Sigmoid colon (tissue), 6 donors: ENCODE measurements at regions not wholly inside any gene's neighbourhood (a gene's known extent, or its start where the extent isn't known, plus 50 kb on each side); places are given as distances from the start of the nearest gene placed in this dataset.

Experiments
- DNase-seq: peaks from one replicate; pipeline ENCODE4 v3.0.0-alpha.2; 2019
- H3K27ac ChIP-seq, 4 donors: fragments of 200-600 bp; sonication (generic); one replicate each; pipeline ENCODE4 v1.5.1; 2016 to 2019; ENCODE audit warnings: mild to moderate bottlenecking in 1 of 4
- H3K27me3 ChIP-seq, 3 donors: fragments of 200-600 bp; sonication (generic); one replicate each; pipeline ENCODE4 v1.5.1; 2019; ENCODE audit warnings: mild to moderate bottlenecking in 1 of 3
- H3K36me3 ChIP-seq, 4 donors: fragments of 200-600 bp; sonication (generic); one replicate each; pipeline ENCODE4 v1.5.1; 2016 to 2019
- H3K4me1 ChIP-seq, 4 donors: fragments of 200-600 bp; sonication (generic); one replicate each; pipeline ENCODE4 v1.5.1; 2017 to 2019
- H3K4me3 ChIP-seq, 4 donors: fragments of 200-600 bp; sonication (generic); one replicate each; pipeline ENCODE4 v1.5.1; 2017 to 2019; ENCODE audit warnings: mild to moderate bottlenecking in 2 of 4, moderate library complexity in 1 of 4
- H3K9me3 ChIP-seq, 4 donors: fragments of 200-600 bp in 3 of 4; sonication (generic) in 3 of 4; one replicate each; pipeline versions ENCODE4 v1.5.1 to v1.6.1; 2013 to 2019
- EP300 ChIP-seq, 4 donors: sonication (generic); formaldehyde crosslinking; IDR thresholded peaks; one replicate each; pipeline ENCODE4 v1.6.1; 2017; ENCODE audit warnings: antibody characterized with exemption in 4 of 4
- POLR2A ChIP-seq, 2 donors: fragments of 450-650 bp; IDR thresholded peaks; one replicate each; pipeline ENCODE4 v1.6.1; 2016; ENCODE audit warnings: antibody characterized with exemption in 2 of 2, mild to moderate bottlenecking in 2 of 2, moderate library complexity in 2 of 2
- POLR2AphosphoS5 ChIP-seq, 4 donors: sonication (generic); formaldehyde crosslinking; IDR thresholded peaks; one replicate each; pipeline ENCODE4 v1.6.1; 2017; ENCODE audit warnings: antibody characterized with exemption in 4 of 4
- WGBS, 2 donors: extraction: QIAGEN DNeasy Blood & Tissue Kit; methylation state at CpG; one replicate each; pipeline ENCODE4 v1.1.7; 2013; 5-methylcytosine and 5-hydroxymethylcytosine counted together
- intact Hi-C: fragments of 100-400 bp; cut with DNase I; formaldehyde crosslinking; loops from one replicate; pipeline ENCODE4 v1.15.1; 2023
- TF ChIP-seq, protein P1 (sequence below), 4 experiments: fragments of 450-650 bp in 3 of 4; fragments of 200-600 bp in 1 of 4; IDR thresholded peaks; one replicate each; pipeline ENCODE4 v1.5.1; 2016 to 2019; ENCODE audit warnings: antibody characterized with exemption in 4 of 4, mild to moderate bottlenecking in 3 of 4, moderate library complexity in 2 of 4
- donor health status: healthy with polysubstance abuse.
- donor health status: healthy.

DNA sequence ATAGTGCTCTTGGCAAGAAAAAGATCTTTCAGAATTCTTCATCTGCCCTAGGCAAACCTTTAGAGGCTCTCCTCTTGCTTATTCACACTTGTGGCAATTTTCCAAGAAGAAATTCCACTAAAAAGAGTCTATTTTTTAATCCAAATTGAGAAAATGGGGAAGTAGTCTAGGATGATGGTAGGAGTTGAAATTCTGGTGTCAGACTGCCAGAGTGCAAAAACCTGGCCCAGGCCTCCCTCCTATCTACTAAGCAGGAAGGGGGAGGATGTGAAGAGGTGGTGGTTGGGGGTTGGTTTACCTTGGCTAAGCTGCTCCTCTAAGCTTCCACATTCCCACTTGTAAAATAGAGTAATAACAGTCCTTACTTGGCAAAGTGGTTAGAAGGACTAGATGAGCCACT, 120.6 kb upstream of the KCNJ15 start:
- DNase-seq = no peak
- H3K27ac ChIP-seq = no peak overlapping the region

GRCh38 chr21:38139380-38140168, 117.2 kb upstream of the KCNJ15 start:
- no peaks in the 10 kb centered on the region for H3K4me1 ChIP-seq
- WGBS, 2 donors = 59 to 72% methylated on average over 5 of the region's 5 CpGs
- H3K4me3 ChIP-seq = no peak overlapping the region
- no peaks in the 10 kb centered on the region for H3K36me3 ChIP-seq
- H3K27me3 ChIP-seq = no peaks in the 10 kb centered on the region
- DNase-seq = no peak
- no peak for TF ChIP-seq EP300 (IDR thresholded peaks at IDR 0.05)
- no peak for TF ChIP-seq POLR2A (IDR thresholded peaks at IDR 0.05)
- H3K9me3 ChIP-seq = no peaks in the 10 kb centered on the region
- H3K27ac ChIP-seq = no peak overlapping the region
- intact Hi-C loops = no loop called here

More for the DNA sequence above, 120.6 kb upstream of the KCNJ15 start:
- H3K27me3 ChIP-seq = peaks cover 0 to 4% (median 0%) of the 10 kb centered on the region in 3 donors
- H3K4me1 ChIP-seq = no peaks in the 10 kb centered on the region
- no peaks in the 10 kb centered on the region for H3K36me3 ChIP-seq
- H3K4me3 ChIP-seq = no peak overlapping the region
- TF ChIP-seq POLR2A (IDR thresholded peaks at IDR 0.05) = no peak
- TF ChIP-seq EP300 (IDR thresholded peaks at IDR 0.05) = no peak
- TF ChIP-seq POLR2AphosphoS5 (IDR thresholded peaks at IDR 0.05) = no peak
- TF ChIP-seq, protein P1, sequence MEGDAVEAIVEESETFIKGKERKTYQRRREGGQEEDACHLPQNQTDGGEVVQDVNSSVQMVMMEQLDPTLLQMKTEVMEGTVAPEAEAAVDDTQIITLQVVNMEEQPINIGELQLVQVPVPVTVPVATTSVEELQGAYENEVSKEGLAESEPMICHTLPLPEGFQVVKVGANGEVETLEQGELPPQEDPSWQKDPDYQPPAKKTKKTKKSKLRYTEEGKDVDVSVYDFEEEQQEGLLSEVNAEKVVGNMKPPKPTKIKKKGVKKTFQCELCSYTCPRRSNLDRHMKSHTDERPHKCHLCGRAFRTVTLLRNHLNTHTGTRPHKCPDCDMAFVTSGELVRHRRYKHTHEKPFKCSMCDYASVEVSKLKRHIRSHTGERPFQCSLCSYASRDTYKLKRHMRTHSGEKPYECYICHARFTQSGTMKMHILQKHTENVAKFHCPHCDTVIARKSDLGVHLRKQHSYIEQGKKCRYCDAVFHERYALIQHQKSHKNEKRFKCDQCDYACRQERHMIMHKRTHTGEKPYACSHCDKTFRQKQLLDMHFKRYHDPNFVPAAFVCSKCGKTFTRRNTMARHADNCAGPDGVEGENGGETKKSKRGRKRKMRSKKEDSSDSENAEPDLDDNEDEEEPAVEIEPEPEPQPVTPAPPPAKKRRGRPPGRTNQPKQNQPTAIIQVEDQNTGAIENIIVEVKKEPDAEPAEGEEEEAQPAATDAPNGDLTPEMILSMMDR (IDR thresholded peaks at IDR 0.05) = no peak
- H3K9me3 ChIP-seq = no peaks in the 10 kb centered on the region
- intact Hi-C loops = no loop called here

DNA sequence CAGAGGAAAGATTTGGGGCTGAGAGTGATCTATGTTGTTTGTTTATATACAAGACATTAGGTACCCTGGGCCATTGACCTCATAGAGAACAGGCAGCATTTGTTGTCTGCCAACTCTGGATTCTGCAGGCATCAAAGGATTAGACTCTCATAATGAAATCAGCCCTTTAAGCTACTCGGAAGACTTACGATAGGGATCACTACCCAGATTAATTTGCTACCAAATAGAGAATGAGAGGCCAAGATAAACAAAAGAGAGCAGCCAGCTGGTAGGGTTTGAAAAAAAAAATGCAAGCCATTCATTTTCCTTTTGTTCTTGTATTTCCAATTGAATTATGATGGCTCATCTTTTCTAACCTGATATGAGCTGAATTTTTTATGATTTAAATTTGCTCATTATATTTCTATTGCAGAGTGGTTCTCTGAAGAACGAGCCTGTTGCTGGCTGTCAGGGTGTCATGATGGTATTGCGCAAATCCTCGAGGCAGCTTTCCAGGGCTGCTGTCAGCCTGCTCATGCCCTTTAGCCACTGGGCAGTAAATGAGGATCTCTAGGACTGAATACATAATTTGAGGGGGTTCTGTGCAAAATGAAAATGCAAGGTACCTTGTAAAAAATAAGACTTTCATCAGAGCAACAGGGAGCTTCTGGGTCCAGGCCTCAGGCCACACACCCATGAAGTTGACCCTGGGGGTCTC, 116.4 kb upstream of the KCNJ15 start:
- no peak overlapping the region for H3K27ac ChIP-seq
- no peaks in the 10 kb centered on the region for H3K36me3 ChIP-seq
- 21 to 52% methylated on average over 5 of the region's 5 CpGs for WGBS, 2 donors
- no peaks in the 10 kb centered on the region for H3K27me3 ChIP-seq
- intact Hi-C loops = no loop called here
- no peak overlapping the region for H3K4me3 ChIP-seq
- no peak for DNase-seq
- H3K9me3 ChIP-seq = no peaks in the 10 kb centered on the region
- no peaks in the 10 kb centered on the region for H3K4me1 ChIP-seq
- TF ChIP-seq, protein P1 (IDR thresholded peaks at IDR 0.05) = no peak
- TF ChIP-seq EP300 (IDR thresholded peaks at IDR 0.05) (no peak), POLR2A (IDR thresholded peaks at IDR 0.05) (no peak), POLR2AphosphoS5 (IDR thresholded peaks at IDR 0.05) (no peak)

DNA sequence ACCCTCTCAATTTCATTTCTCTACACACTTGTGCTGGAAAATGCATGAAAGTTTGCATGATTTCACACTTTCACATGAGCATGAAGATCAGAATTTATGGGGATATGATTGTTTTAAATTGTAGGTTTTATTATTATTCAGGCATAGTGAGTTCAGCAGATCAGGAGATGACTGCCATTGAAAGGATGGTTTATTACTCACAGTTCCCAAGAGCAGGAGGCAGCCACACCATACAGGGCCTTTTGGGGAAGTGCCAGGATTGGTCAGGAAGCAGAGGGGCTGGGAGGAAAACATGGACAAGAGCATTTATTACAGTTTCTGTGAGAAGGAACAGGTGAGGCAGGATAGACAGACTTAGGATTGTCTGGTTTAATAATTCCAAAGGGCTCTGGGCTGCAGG, 114.6 kb upstream of the KCNJ15 start:
- no peaks in the 10 kb centered on the region for H3K4me1 ChIP-seq
- no peak for DNase-seq
- no peaks in the 10 kb centered on the region for H3K27me3 ChIP-seq
- H3K9me3 ChIP-seq = no peaks in the 10 kb centered on the region
- intact Hi-C loops = no loop called here
- TF ChIP-seq, protein P1 (IDR thresholded peaks at IDR 0.05) = no peak
- no peak for TF ChIP-seq POLR2AphosphoS5 (IDR thresholded peaks at IDR 0.05)
- TF ChIP-seq POLR2A (IDR thresholded peaks at IDR 0.05) = no peak
- TF ChIP-seq EP300 (IDR thresholded peaks at IDR 0.05) = no peak
- no peak overlapping the region for H3K27ac ChIP-seq
- H3K36me3 ChIP-seq = no peaks in the 10 kb centered on the region
- no peak overlapping the region for H3K4me3 ChIP-seq

DNA sequence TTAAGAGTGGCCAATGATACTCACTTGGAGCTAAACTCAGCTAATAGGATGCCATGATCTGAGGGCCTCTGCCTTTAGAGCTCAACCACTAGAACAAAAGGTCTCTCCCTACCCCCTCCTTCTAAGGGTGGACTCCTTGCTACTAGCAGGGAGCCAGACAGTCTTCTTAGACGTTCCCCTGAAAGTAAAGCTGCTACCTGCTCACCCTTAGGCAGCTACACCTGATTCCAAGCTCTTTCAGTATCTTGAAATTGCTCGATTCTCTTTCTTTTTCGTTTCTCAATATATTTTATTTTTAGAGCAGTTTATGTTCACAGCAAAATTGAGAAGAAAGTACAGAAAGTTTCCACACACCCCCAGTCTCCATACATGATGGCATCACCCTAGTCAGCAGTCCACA, 112.6 kb upstream of the KCNJ15 start:
- no peak for DNase-seq
- intact Hi-C loops = no loop called here
- H3K4me1 ChIP-seq = no peaks in the 10 kb centered on the region
- TF ChIP-seq EP300 (IDR thresholded peaks at IDR 0.05) (no peak), POLR2AphosphoS5 (IDR thresholded peaks at IDR 0.05) (no peak), POLR2A (IDR thresholded peaks at IDR 0.05) (no peak)
- TF ChIP-seq, protein P1 (IDR thresholded peaks at IDR 0.05) = no peak
- no peaks in the 10 kb centered on the region for H3K9me3 ChIP-seq
- H3K36me3 ChIP-seq = no peaks in the 10 kb centered on the region
- H3K27me3 ChIP-seq = no peaks in the 10 kb centered on the region
- H3K4me3 ChIP-seq = no peak overlapping the region
- H3K27ac ChIP-seq = no peak overlapping the region
- 61 to 66% methylated on average over 3 of the region's 3 CpGs for WGBS, 2 donors
